Astrocyte (in vitro differentiated cells and primary cell): ENCODE measurements at regions not wholly inside any gene's neighbourhood (a gene's known extent, or its start where the extent isn't known, plus 50 kb on each side); places are given as distances from the start of the nearest gene placed in this dataset.

Experiments
- DNase-seq: peaks from one replicate; pipeline ENCODE4 v3.0.0-alpha.2; 2010; ENCODE audit warnings: low read depth
- FAIRE-seq: peaks from 2 replicates; lab custom pipeline; 2011; peaks lifted over from hg19 to GRCh38; lab: Jason Lieb, UNC
- H2AFZ ChIP-seq: 2 replicates; pipeline ENCODE4 v1.6.0; 2012; ENCODE audit warnings: low read depth, low read length, inconsistent platforms
- H3K27ac ChIP-seq: 2 replicates; pipeline ENCODE4 v1.5.1; 2011; ENCODE audit warnings: low read depth, low read length, inconsistent platforms
- H3K27me3 ChIP-seq: 2 replicates; pipeline ENCODE4 v1.6.0; 2011; ENCODE audit warnings: low read length, inconsistent platforms; ENCODE audit not compliant: insufficient read depth
- H3K36me3 ChIP-seq: 2 replicates; pipeline ENCODE4 v1.5.1; 2011; ENCODE audit warnings: low read length, inconsistent platforms; ENCODE audit not compliant: insufficient read depth
- H3K4me1 ChIP-seq: 2 replicates; pipeline ENCODE4 v1.5.1; 2011; ENCODE audit warnings: low read length, inconsistent platforms; ENCODE audit not compliant: insufficient read depth
- H3K4me2 ChIP-seq: 2 replicates; pipeline ENCODE4 v1.6.0; 2012; ENCODE audit warnings: low read length, inconsistent platforms
- H3K4me3 ChIP-seq: 2 replicates; pipeline ENCODE4 v1.5.1; 2011; ENCODE audit warnings: low read depth, mild to moderate bottlenecking, low read length, inconsistent platforms; ENCODE audit not compliant: insufficient read depth
- H3K79me2 ChIP-seq: 2 replicates; pipeline ENCODE4 v1.6.0; 2012; ENCODE audit warnings: mild to moderate bottlenecking, low read length, inconsistent platforms; ENCODE audit not compliant: insufficient read depth
- H3K9ac ChIP-seq: 2 replicates; pipeline ENCODE4 v1.6.0; 2012; ENCODE audit warnings: mild to moderate bottlenecking, low read length, inconsistent platforms
- H3K9me3 ChIP-seq: 2 replicates; pipeline ENCODE4 v1.5.1; 2012; ENCODE audit warnings: low read depth, mild to moderate bottlenecking, low read length, inconsistent platforms; ENCODE audit not compliant: insufficient read depth
- H4K20me1 ChIP-seq: 2 replicates; pipeline ENCODE4 v1.6.0; 2012; ENCODE audit warnings: low read length, inconsistent platforms; ENCODE audit not compliant: insufficient read depth
- H3K27ac Mint-ChIP-seq: one replicate; pipeline ENCODE4 v1.8.0; 2021; ENCODE audit warnings: mild to moderate bottlenecking, mixed read lengths; ENCODE audit not compliant: unreplicated experiment
- H3K27me3 Mint-ChIP-seq: one replicate; pipeline ENCODE4 v1.8.0; 2021; ENCODE audit warnings: low read depth, mixed read lengths; ENCODE audit not compliant: unreplicated experiment
- H3K36me3 Mint-ChIP-seq: one replicate; pipeline ENCODE4 v1.8.0; 2021; ENCODE audit warnings: low read depth, mixed read lengths; ENCODE audit not compliant: unreplicated experiment
- H3K4me1 Mint-ChIP-seq: one replicate; pipeline ENCODE4 v1.8.0; 2021; ENCODE audit warnings: low read depth, mixed read lengths; ENCODE audit not compliant: unreplicated experiment
- H3K4me3 Mint-ChIP-seq: one replicate; pipeline ENCODE4 v1.8.0; 2021; ENCODE audit warnings: mild to moderate bottlenecking, moderate library complexity, mixed read lengths; ENCODE audit not compliant: unreplicated experiment
- H3K9me3 Mint-ChIP-seq: one replicate; pipeline ENCODE4 v1.8.0; 2021; ENCODE audit warnings: mild to moderate bottlenecking, mixed read lengths; ENCODE audit not compliant: unreplicated experiment
- EZH2 ChIP-seq: IDR thresholded peaks from 2 replicates; pipeline ENCODE4 v1.6.1; 2012; ENCODE audit warnings: mild to moderate bottlenecking, low read length, inconsistent platforms; ENCODE audit not compliant: insufficient read depth
- TF ChIP-seq, protein P1 (sequence below): IDR thresholded peaks from 2 replicates; pipeline ENCODE4 v1.5.1; 2011; ENCODE audit warnings: low read depth, mild to moderate bottlenecking, inconsistent platforms, low read length, moderate library complexity; ENCODE audit not compliant: insufficient read depth

DNA sequence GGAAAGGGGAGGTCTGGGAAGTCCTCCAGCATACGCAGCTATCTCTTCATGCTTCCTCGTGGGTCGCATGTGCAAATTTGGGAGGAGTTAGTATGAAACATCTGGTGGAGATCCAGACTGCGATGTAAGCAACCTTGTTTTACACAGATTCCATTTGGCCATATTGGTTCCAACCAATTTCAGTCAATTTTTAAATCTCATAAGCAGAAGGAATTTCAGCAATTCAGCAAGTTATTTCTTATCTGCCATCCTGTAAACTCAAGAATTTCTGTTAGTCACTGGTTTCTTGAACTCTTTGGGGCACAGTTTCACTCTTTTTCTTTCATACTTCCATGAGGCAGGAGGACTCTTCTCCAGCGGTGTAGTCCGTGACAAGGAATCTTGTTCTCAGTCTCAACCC is 130.4 kb upstream of the CLINT1 start:
- Mint-ChIP-seq H3K4me1 (peaks cover 10% of the 10 kb centered on the region), H3K27me3 (peaks cover 2% of the 10 kb centered on the region), H3K9me3 (peaks cover 6% of the 10 kb centered on the region), H3K36me3 (no peaks in the 10 kb centered on the region), H3K4me3 (no peak overlapping the region), H3K27ac (no peak overlapping the region)
- H3K4me1 ChIP-seq = no peaks in the 10 kb centered on the region
- no peak overlapping the region for H3K9ac ChIP-seq
- no peak overlapping the region for H2AFZ ChIP-seq
- no peak overlapping the region for H3K4me2 ChIP-seq
- H3K27me3 ChIP-seq = no peaks in the 10 kb centered on the region
- no peaks in the 10 kb centered on the region for H3K79me2 ChIP-seq
- no peaks in the 10 kb centered on the region for H3K36me3 ChIP-seq
- TF ChIP-seq, protein P1, sequence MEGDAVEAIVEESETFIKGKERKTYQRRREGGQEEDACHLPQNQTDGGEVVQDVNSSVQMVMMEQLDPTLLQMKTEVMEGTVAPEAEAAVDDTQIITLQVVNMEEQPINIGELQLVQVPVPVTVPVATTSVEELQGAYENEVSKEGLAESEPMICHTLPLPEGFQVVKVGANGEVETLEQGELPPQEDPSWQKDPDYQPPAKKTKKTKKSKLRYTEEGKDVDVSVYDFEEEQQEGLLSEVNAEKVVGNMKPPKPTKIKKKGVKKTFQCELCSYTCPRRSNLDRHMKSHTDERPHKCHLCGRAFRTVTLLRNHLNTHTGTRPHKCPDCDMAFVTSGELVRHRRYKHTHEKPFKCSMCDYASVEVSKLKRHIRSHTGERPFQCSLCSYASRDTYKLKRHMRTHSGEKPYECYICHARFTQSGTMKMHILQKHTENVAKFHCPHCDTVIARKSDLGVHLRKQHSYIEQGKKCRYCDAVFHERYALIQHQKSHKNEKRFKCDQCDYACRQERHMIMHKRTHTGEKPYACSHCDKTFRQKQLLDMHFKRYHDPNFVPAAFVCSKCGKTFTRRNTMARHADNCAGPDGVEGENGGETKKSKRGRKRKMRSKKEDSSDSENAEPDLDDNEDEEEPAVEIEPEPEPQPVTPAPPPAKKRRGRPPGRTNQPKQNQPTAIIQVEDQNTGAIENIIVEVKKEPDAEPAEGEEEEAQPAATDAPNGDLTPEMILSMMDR = no peak
- TF ChIP-seq EZH2 = no peak
- H4K20me1 ChIP-seq = no peaks in the 10 kb centered on the region
- no peak overlapping the region for H3K27ac ChIP-seq
- H3K4me3 ChIP-seq = no peak overlapping the region
- no peaks in the 10 kb centered on the region for H3K9me3 ChIP-seq
- DNase-seq = peak; percentile 17
- no peak for FAIRE-seq

DNA sequence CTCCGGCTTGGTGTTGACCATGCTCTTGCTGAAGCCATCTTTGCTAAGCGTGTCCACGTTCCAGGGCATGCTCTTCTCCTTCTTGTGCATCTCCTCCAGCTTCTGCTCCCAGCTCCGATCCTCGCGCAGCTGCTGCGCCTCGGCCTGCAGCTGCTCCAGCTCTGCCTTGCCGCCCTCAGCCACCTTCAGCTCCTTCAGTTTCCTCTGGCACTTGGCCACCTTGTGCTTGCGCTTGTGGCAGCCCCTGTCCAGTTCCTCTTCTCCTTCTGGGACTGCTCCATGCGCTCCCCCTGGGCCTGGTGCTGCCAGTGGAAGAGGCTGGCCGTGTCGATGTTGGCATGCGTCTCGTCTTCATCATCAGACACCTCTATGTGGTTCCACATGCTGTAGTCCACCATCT is 128.3 kb upstream of the CLINT1 start:
- TF ChIP-seq EZH2 = no peak
- TF ChIP-seq, protein P1 = no peak
- Histone ChIP-seq H2AFZ (no peak overlapping the region), H3K79me2 (no peaks in the 10 kb centered on the region), H3K4me2 (no peak overlapping the region), H3K36me3 (no peaks in the 10 kb centered on the region), H3K4me1 (no peaks in the 10 kb centered on the region), H3K4me3 (no peak overlapping the region), H3K9ac (no peak overlapping the region), H3K9me3 (no peaks in the 10 kb centered on the region), H4K20me1 (no peaks in the 10 kb centered on the region), H3K27me3 (no peaks in the 10 kb centered on the region), H3K27ac (no peak overlapping the region)
- DNase-seq (no peak), FAIRE-seq (no peak)
- no peak overlapping the region for H3K27ac Mint-ChIP-seq
- no peaks in the 10 kb centered on the region for H3K36me3 Mint-ChIP-seq
- H3K4me1 Mint-ChIP-seq = peaks cover 9% of the 10 kb centered on the region
- H3K9me3 Mint-ChIP-seq = peaks cover 6% of the 10 kb centered on the region
- H3K27me3 Mint-ChIP-seq = peaks cover 2% of the 10 kb centered on the region
- H3K4me3 Mint-ChIP-seq = no peak overlapping the region

DNA sequence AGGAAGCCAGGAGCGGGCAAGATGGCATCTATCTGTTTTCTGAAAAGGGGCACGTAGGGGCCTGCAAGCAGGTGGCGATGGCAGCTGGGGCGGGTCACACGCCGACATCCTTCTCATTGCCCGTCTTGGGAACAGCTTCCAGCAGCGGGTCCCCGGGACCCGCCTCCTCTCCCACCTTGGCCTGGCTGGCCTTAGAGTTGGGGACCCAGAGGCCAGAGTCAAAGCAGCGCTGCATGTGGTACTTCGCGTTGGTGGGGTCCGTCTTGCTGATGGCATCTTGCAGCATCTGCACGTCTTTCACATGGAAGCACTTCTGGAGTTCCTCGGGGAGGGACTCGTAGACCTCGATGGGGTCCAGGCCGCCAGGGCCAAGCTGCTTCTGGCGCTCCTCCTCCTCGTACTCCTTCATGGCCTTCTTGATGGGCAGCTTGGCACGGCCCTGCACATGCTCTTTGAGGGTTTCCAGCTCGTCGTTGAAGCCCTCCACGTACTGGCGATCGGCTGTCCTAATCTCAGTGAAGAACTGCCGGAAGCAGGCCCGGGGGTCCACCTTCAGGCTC is 127.6 kb upstream of the CLINT1 start:
- Histone ChIP-seq H3K9ac (no peak overlapping the region), H3K27ac (no peak overlapping the region), H3K36me3 (no peaks in the 10 kb centered on the region), H4K20me1 (no peaks in the 10 kb centered on the region), H3K27me3 (no peaks in the 10 kb centered on the region), H3K9me3 (no peaks in the 10 kb centered on the region), H3K79me2 (no peaks in the 10 kb centered on the region), H3K4me3 (no peak overlapping the region), H3K4me1 (no peaks in the 10 kb centered on the region), H2AFZ (no peak overlapping the region), H3K4me2 (no peak overlapping the region)
- H3K9me3 Mint-ChIP-seq = peaks cover 6% of the 10 kb centered on the region
- H3K27me3 Mint-ChIP-seq = peaks cover 2% of the 10 kb centered on the region
- peaks cover 9% of the 10 kb centered on the region for H3K4me1 Mint-ChIP-seq
- FAIRE-seq (no peak), DNase-seq (no peak)
- H3K36me3 Mint-ChIP-seq = no peaks in the 10 kb centered on the region
- TF ChIP-seq, protein P1 = no peak
- no peak for TF ChIP-seq EZH2
- H3K4me3 Mint-ChIP-seq = no peak overlapping the region
- H3K27ac Mint-ChIP-seq = no peak overlapping the region
